ENCODE measurements at regions not wholly inside any gene's neighbourhood (a gene's known extent, or its start where the extent isn't known, plus 50 kb on each side); places are given as distances from the start of the nearest gene placed in this dataset.
A peak's percentile ranks its signal among the peaks of the same experiment; 100 is the strongest.

GRCh38 chr7:19397911-19398310 is 252.7 kb upstream of the FERD3L start:
- H3K27ac ChIP-seq (ENCODE audit: low read depth, low read length), result no peak overlapping the region
- DNase-seq (ENCODE audit: low read depth, low spot score), result no peak
- TF ChIP-seq CTCF (IDR thresholded peaks at IDR 0.05; ENCODE audit: low read depth, low read length), result no peak

DNA sequence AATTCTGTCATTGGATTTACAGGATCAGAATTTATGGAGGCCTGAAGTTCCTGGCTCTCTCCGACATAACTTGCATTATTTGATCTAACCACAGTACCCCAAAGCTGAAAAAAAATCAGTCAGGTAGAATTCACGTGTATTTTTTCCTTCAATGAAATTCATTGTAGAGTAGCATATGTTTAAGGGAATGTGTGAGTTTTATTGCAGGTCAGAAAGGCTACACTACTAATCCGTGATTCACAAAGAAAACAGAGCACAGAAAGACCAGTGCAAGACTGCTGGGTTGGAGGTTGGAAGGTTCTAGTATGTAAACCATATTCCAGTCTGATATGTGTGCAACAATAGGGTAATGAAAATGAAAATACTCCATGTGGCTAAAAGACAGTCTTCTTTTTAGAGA is 247.0 kb upstream of the FERD3L start:
- CTCF ChIA-PET, result interaction anchor here (0.9 to 1.0 kb wide), 2 partner anchors 14 to 271 kb away, joined by 3 to 5 read pairs; no protein-coding TSS in a partner anchor
- H3K27ac ChIP-seq (ENCODE audit: low read depth, low read length), result no peak overlapping the region

More at GRCh38 chr7:19397911-19398310, 252.7 kb upstream of the FERD3L start:
- Histone ChIP-seq H3K9me3 (ENCODE audit: control insufficient read depth, insufficient read depth, low read length) (no peaks in the 10 kb centered on the region), H3K27me3 (ENCODE audit: control insufficient read depth, insufficient read depth, low read length) (no peaks in the 10 kb centered on the region), H3K4me3 (ENCODE audit: low read depth, low read length) (no peak overlapping the region)
- CTCF ChIA-PET, result interaction anchor here (1.1 kb wide), 1 partner anchor 20 kb away, joined by 3 read pairs; no protein-coding TSS in a partner anchor
- POLR2A ChIA-PET, result no interaction called here

DNA sequence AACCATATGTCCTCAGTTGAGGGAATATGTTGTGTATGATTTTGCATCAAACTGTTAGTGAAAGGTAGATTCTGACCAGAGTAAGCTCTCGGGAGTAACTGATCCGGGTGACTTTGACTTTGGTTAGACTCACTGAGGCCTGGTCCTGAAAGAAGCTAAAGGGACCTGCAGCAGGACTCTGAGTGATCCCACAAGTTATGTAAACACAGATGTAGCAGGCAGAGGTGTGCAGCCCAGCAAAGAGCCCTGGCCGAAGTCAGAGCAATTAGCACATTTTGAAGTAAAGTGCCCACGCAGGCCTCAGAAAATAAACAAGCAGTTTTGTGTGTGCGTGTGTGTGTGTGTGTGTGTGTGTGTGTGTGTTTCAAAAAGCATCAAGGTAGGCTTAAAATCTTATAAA is 245.6 kb upstream of the FERD3L start:
- Histone ChIP-seq H3K9me3 (ENCODE audit: control insufficient read depth, insufficient read depth, low read length) (peaks cover 2% of the 10 kb centered on the region; the same call in 1 of the 2 replicates), H3K27me3 (ENCODE audit: control insufficient read depth, insufficient read depth, low read length) (no peaks in the 10 kb centered on the region), H3K4me3 (ENCODE audit: low read depth, low read length) (no peak overlapping the region), H3K27ac (ENCODE audit: low read depth, low read length) (no peak overlapping the region)
- ChIA-PET CTCF (no interaction called here), POLR2A (no interaction called here)
- no peak for TF ChIP-seq CTCF (IDR thresholded peaks at IDR 0.05; ENCODE audit: low read depth, low read length)
- no peak for DNase-seq (ENCODE audit: low read depth, low spot score)

More for the DNA sequence above, 247.0 kb upstream of the FERD3L start:
- no peak for TF ChIP-seq CTCF (IDR thresholded peaks at IDR 0.05; ENCODE audit: low read depth, low read length)
- peaks cover 2% of the 10 kb centered on the region; the same call in 1 of the 2 replicates for H3K9me3 ChIP-seq (ENCODE audit: control insufficient read depth, insufficient read depth, low read length)
- POLR2A ChIA-PET, result interaction anchor here (1.4 kb wide), 1 partner anchor 12 kb away, joined by 4 read pairs; no protein-coding TSS in a partner anchor
- DNase-seq (ENCODE audit: low read depth, low spot score), result no peak
- H3K27me3 ChIP-seq (ENCODE audit: control insufficient read depth, insufficient read depth, low read length), result no peaks in the 10 kb centered on the region
- H3K4me3 ChIP-seq (ENCODE audit: low read depth, low read length), result no peak overlapping the region

GRCh38 chr7:19381321-19381720 is 236.1 kb upstream of the FERD3L start:
- no peak overlapping the region for H3K27ac ChIP-seq (ENCODE audit: low read depth, low read length)
- POLR2A ChIA-PET, result no interaction called here
- H3K4me3 ChIP-seq (ENCODE audit: low read depth, low read length), result no peak overlapping the region
- no peak for DNase-seq (ENCODE audit: low read depth, low spot score)
- H3K9me3 ChIP-seq (ENCODE audit: control insufficient read depth, insufficient read depth, low read length), result no peaks in the 10 kb centered on the region
- no peak for TF ChIP-seq CTCF (IDR thresholded peaks at IDR 0.05; ENCODE audit: low read depth, low read length)
- CTCF ChIA-PET, result interaction anchor here (0.6 kb wide), 2 partner anchors 110 to 328 kb away, joined by 3 read pairs; no protein-coding TSS in a partner anchor
- H3K27me3 ChIP-seq (ENCODE audit: control insufficient read depth, insufficient read depth, low read length), result no peaks in the 10 kb centered on the region

DNA sequence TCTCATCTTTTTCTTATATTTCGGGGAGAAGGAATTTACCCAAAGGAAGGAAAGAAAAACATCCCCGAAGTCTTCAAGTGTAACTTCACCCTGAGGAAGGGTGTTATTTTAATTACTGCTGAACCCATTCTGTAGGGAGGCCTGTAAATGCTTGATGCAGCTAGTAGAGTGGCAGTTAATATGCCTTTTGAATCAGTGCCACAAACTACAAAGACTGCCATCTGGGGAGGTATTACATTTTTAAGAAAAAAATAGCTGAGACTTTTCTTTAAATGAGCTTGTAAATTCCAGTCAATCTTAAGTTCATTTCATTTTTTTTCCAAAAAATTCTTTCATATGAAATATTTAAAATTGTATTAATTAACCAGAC is 233.1 kb upstream of the FERD3L start:
- no peaks in the 10 kb centered on the region for H3K27me3 ChIP-seq (ENCODE audit: control insufficient read depth, insufficient read depth, low read length)
- ChIA-PET CTCF (interaction anchor here (1.0 to 1.7 kb wide), 4 partner anchors 11 to 712 kb away, joined by 3 to 5 read pairs (median 4); no protein-coding TSS in a partner anchor), POLR2A (no interaction called here)
- DNase-seq (ENCODE audit: low read depth, low spot score), result no peak
- no peaks in the 10 kb centered on the region for H3K9me3 ChIP-seq (ENCODE audit: control insufficient read depth, insufficient read depth, low read length)
- H3K27ac ChIP-seq (ENCODE audit: low read depth, low read length), result peak overlapping the region; percentile 92
- 0 out of 2 replicates have a peak overlapping the region, but pooled peaks have one; percentile 14 for H3K4me3 ChIP-seq (ENCODE audit: low read depth, low read length)
- TF ChIP-seq CTCF (IDR thresholded peaks at IDR 0.05; ENCODE audit: low read depth, low read length), result no peak
